ENCODE measurements at regions not wholly inside any gene's neighbourhood (a gene's known extent, or its start where the extent isn't known, plus 50 kb on each side); places are given as distances from the start of the nearest gene placed in this dataset.
A peak's percentile ranks its signal among the peaks of the same experiment; 100 is the strongest.

GRCh38 chr10:84660450-84661159, 332.2 kb downstream of the CCSER2 start:
- DNase-seq (ENCODE audit: low read depth): no peak
- TF ChIP-seq MAX (IDR thresholded peaks at IDR 0.05; ENCODE audit: low read depth, low read length) (no peak), MYC (IDR thresholded peaks at IDR 0.05; ENCODE audit: low read depth, low read length) (no peak), CTCF (IDR thresholded peaks at IDR 0.05; ENCODE audit: low read depth, low read length) (no peak), POLR2A (IDR thresholded peaks at IDR 0.05; ENCODE audit: extremely low read depth, insufficient read length) (no peak)
- no peak overlapping the region for H3K4me3 ChIP-seq (ENCODE audit: low read depth, low read length)

GRCh38 chr10:84665211-84665610, 336.8 kb downstream of the CCSER2 start:
- H3K4me3 ChIP-seq (ENCODE audit: low read depth, low read length): no peak overlapping the region
- TF ChIP-seq POLR2A (IDR thresholded peaks at IDR 0.05; ENCODE audit: extremely low read depth, insufficient read length) (no peak), MAX (IDR thresholded peaks at IDR 0.05; ENCODE audit: low read depth, low read length) (no peak), CTCF (IDR thresholded peaks at IDR 0.05; ENCODE audit: low read depth, low read length) (no peak), MYC (IDR thresholded peaks at IDR 0.05; ENCODE audit: low read depth, low read length) (no peak)
- DNase-seq (ENCODE audit: low read depth): no peak

GRCh38 chr10:84665883-84666463, 337.6 kb downstream of the CCSER2 start:
- TF ChIP-seq MAX (IDR thresholded peaks at IDR 0.05; ENCODE audit: low read depth, low read length) (no peak), POLR2A (IDR thresholded peaks at IDR 0.05; ENCODE audit: extremely low read depth, insufficient read length) (no peak), CTCF (IDR thresholded peaks at IDR 0.05; ENCODE audit: low read depth, low read length) (peak; percentile 94)
- H3K4me3 ChIP-seq (ENCODE audit: low read depth, low read length): no peak overlapping the region
- peak; percentile 52 for DNase-seq (ENCODE audit: low read depth)

- no peak for DNase-seq (ENCODE audit: low read depth)
- H3K4me3 ChIP-seq (ENCODE audit: low read depth, low read length): no peak overlapping the region
- TF ChIP-seq POLR2A (IDR thresholded peaks at IDR 0.05; ENCODE audit: extremely low read depth, insufficient read length) (no peak), CTCF (IDR thresholded peaks at IDR 0.05; ENCODE audit: low read depth, low read length) (no peak)
Measured at GRCh38 chr10:84668186-84668763, 339.9 kb downstream of the CCSER2 start.

- DNase-seq (ENCODE audit: low read depth): no peak
- no peak overlapping the region for H3K4me3 ChIP-seq (ENCODE audit: low read depth, low read length)
- no peak for TF ChIP-seq MYC (IDR thresholded peaks at IDR 0.05; ENCODE audit: low read depth, low read length)
- no peak for TF ChIP-seq CTCF (IDR thresholded peaks at IDR 0.05; ENCODE audit: low read depth, low read length)
- no peak for TF ChIP-seq MAX (IDR thresholded peaks at IDR 0.05; ENCODE audit: low read depth, low read length)
- TF ChIP-seq POLR2A (IDR thresholded peaks at IDR 0.05; ENCODE audit: extremely low read depth, insufficient read length): no peak
Measured at GRCh38 chr10:84675060-84675459, 346.7 kb downstream of the CCSER2 start.
